ENCODE measurements at regions not wholly inside any gene's neighbourhood (a gene's known extent, or its start where the extent isn't known, plus 50 kb on each side); places are given as distances from the start of the nearest gene placed in this dataset.

GRCh38 chr11:33557201-33557600 lies 143.4 kb downstream of the C11orf91 start:
- TF ChIP-seq CTCF (conservative IDR thresholded peaks at IDR 0.05; ENCODE audit: low read length) (no peak), EZH2phosphoT487 (IDR thresholded peaks at IDR 0.05; ENCODE audit: borderline replicate concordance, low read depth, low read length) (no peak)

All from OCI-LY7 (cell line).